ENCODE measurements at regions not wholly inside any gene's neighbourhood (a gene's known extent, or its start where the extent isn't known, plus 50 kb on each side); places are given as distances from the start of the nearest gene placed in this dataset.
A peak's percentile ranks its signal among the peaks of the same experiment; 100 is the strongest.

DNA sequence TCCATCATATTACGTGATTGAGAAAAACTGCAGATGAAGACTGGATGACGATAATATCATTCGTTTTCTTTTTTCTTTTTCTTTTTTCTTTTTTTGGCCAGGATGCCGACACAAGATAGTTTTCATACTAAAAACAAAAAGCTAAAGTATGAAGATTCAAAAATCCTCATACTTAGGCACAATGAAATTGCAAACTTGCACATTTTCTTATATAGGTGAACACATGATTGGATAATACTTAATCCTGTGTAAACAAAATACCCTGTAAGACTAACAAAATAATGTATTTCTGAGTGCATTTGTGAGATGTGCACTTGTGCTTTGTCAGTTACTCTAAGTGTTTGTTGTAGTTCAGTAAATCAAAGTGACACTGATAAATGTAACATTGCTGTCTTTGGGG is 568.9 kb downstream of the ANKRD50 start:
- no peak overlapping the region for H3K9ac ChIP-seq
- TF ChIP-seq, protein P1, sequence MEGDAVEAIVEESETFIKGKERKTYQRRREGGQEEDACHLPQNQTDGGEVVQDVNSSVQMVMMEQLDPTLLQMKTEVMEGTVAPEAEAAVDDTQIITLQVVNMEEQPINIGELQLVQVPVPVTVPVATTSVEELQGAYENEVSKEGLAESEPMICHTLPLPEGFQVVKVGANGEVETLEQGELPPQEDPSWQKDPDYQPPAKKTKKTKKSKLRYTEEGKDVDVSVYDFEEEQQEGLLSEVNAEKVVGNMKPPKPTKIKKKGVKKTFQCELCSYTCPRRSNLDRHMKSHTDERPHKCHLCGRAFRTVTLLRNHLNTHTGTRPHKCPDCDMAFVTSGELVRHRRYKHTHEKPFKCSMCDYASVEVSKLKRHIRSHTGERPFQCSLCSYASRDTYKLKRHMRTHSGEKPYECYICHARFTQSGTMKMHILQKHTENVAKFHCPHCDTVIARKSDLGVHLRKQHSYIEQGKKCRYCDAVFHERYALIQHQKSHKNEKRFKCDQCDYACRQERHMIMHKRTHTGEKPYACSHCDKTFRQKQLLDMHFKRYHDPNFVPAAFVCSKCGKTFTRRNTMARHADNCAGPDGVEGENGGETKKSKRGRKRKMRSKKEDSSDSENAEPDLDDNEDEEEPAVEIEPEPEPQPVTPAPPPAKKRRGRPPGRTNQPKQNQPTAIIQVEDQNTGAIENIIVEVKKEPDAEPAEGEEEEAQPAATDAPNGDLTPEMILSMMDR (conservative IDR thresholded peaks at IDR 0.05; ENCODE audit: low read depth, low read length): no peak
- H3K79me2 ChIP-seq (ENCODE audit: insufficient read depth, low read depth): no peaks in the 10 kb centered on the region
- H3K27me3 ChIP-seq (ENCODE audit: insufficient read depth, low read depth): no peaks in the 10 kb centered on the region
- no peaks in the 10 kb centered on the region for H3K4me1 ChIP-seq (ENCODE audit: low read depth, poor library complexity, severe bottlenecking)
- H3K27ac ChIP-seq: no peak overlapping the region
- no peaks in the 10 kb centered on the region for H4K20me1 ChIP-seq (ENCODE audit: insufficient read depth)
- H2AFZ ChIP-seq (ENCODE audit: low read depth): no peak overlapping the region
- no peak overlapping the region for H3K4me3 ChIP-seq (IDR thresholded peaks at IDR 0.05; ENCODE audit: insufficient read depth, low read depth, low read length)
- H3K36me3 ChIP-seq (ENCODE audit: insufficient read depth): no peaks in the 10 kb centered on the region
- H3K4me2 ChIP-seq: 0 out of 2 replicates have a peak overlapping the region, but pooled peaks have one; percentile 3

DNA sequence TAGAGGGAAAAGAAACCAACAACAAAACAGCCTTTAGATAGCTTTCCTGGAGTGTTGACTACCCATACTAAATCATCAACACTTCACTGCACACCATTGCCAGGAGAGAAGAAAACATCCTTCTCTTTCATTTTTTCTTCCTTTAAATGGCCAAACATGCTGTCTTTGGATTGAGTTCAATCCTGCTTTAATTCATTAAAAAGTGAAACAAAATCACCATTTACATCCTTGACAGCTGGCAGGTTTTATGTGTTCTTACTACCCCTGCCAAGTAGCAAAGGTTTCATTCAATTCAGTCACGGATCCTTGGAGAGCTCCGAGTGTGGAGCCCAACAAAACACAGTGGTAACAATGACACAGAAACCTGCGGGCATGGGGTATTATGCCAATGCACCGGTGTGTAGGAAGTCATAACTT is 568.3 kb downstream of the ANKRD50 start:
- Histone ChIP-seq H3K36me3 (ENCODE audit: insufficient read depth) (no peaks in the 10 kb centered on the region), H3K9ac (no peak overlapping the region), H2AFZ (ENCODE audit: low read depth) (0 out of 2 replicates have a peak overlapping the region, but pooled peaks have one; percentile 0), H3K27me3 (ENCODE audit: insufficient read depth, low read depth) (no peaks in the 10 kb centered on the region), H3K4me2 (peak overlapping the region; percentile 3; the same call in 1 of the 2 replicates), H3K27ac (no peak overlapping the region), H4K20me1 (ENCODE audit: insufficient read depth) (no peaks in the 10 kb centered on the region), H3K79me2 (ENCODE audit: insufficient read depth, low read depth) (no peaks in the 10 kb centered on the region), H3K4me3 (IDR thresholded peaks at IDR 0.05; ENCODE audit: insufficient read depth, low read depth, low read length) (no peak overlapping the region), H3K4me1 (ENCODE audit: low read depth, poor library complexity, severe bottlenecking) (no peaks in the 10 kb centered on the region)
- TF ChIP-seq, protein P1 (conservative IDR thresholded peaks at IDR 0.05; ENCODE audit: low read depth, low read length): no peak

DNA sequence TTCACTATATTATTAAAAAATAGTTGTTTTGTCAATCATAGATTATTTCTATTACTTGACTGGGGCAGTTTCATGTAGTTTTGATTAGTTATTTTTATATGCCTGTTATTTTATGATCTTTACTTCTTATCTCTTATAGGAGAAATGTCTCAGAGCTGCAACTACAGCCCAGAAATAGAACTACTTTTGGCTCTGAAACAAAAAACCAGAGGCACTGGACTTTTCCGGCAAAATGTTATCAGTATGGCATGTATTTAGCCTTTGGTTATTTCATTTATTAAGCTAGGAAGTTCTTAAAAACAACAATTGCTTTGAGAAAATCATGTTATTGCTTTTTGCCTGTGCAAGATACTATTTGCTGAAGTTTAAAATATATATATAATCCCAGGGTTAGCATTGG is 566.5 kb downstream of the ANKRD50 start:
- H3K4me3 ChIP-seq (IDR thresholded peaks at IDR 0.05; ENCODE audit: insufficient read depth, low read depth, low read length): no peak overlapping the region
- H2AFZ ChIP-seq (ENCODE audit: low read depth): no peak overlapping the region

DNA sequence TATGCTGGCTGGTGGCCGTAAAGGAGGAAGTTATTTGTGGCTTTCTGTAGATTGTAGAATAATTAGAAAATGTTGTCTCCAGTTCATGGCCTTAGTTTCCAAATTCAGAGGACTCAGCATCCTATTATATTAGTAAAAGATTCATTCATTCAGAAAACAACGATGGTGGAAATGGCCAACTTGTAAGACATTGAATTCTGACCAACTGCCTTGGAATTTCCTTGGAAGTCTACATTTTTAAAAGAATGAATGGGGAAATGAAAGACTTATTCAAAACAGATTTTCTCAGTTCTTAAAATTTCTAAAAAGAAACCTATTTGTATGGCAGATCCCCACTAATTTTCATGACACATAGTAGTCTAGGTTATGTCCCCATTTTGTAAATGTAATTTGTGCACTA is 561.5 kb downstream of the ANKRD50 start:
- H3K79me2 ChIP-seq (ENCODE audit: insufficient read depth, low read depth): no peaks in the 10 kb centered on the region
- no peaks in the 10 kb centered on the region for H3K36me3 ChIP-seq (ENCODE audit: insufficient read depth)
- H3K4me3 ChIP-seq (IDR thresholded peaks at IDR 0.05; ENCODE audit: insufficient read depth, low read depth, low read length): no peak overlapping the region
- H3K4me1 ChIP-seq (ENCODE audit: low read depth, poor library complexity, severe bottlenecking): no peaks in the 10 kb centered on the region
- H3K27ac ChIP-seq: no peak overlapping the region
- TF ChIP-seq, protein P1 (conservative IDR thresholded peaks at IDR 0.05; ENCODE audit: low read depth, low read length): no peak
- no peak overlapping the region for H2AFZ ChIP-seq (ENCODE audit: low read depth)
- no peaks in the 10 kb centered on the region for H3K27me3 ChIP-seq (ENCODE audit: insufficient read depth, low read depth)
- no peak overlapping the region for H3K9ac ChIP-seq
- H3K4me2 ChIP-seq: no peak overlapping the region
- H4K20me1 ChIP-seq (ENCODE audit: insufficient read depth): no peaks in the 10 kb centered on the region

More for the DNA sequence above, 566.5 kb downstream of the ANKRD50 start:
- Histone ChIP-seq H3K79me2 (ENCODE audit: insufficient read depth, low read depth) (no peaks in the 10 kb centered on the region), H3K36me3 (ENCODE audit: insufficient read depth) (no peaks in the 10 kb centered on the region), H3K9ac (no peak overlapping the region), H3K4me1 (ENCODE audit: low read depth, poor library complexity, severe bottlenecking) (no peaks in the 10 kb centered on the region), H3K4me2 (no peak overlapping the region), H3K27me3 (ENCODE audit: insufficient read depth, low read depth) (no peaks in the 10 kb centered on the region), H4K20me1 (ENCODE audit: insufficient read depth) (no peaks in the 10 kb centered on the region), H3K27ac (no peak overlapping the region)
- TF ChIP-seq, protein P1 (conservative IDR thresholded peaks at IDR 0.05; ENCODE audit: low read depth, low read length): no peak

Measured in KMS-11 (cell line).